ENCODE measurements at regions not wholly inside any gene's neighbourhood (a gene's known extent, or its start where the extent isn't known, plus 50 kb on each side); places are given as distances from the start of the nearest gene placed in this dataset.

DNA sequence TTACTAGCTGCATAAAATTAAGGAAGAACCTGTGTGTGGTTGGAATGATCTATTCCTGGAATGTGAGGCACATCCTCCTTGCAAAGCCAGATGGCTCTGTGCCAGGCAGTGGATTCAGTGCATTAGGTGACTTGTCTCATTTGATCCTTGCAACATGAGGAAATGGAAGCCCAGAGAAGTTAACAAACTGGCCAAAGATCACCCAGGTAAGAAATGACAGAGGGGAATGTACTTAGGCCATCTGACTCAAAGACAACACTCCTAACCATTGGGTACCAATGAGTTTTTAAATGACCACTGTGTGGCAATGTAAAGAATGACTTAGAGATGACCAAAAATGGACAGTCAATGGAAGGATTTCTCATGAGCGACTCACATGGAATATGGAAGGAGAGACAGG, 114.2 kb upstream of the RXFP2 start:
- no peak overlapping the region for H3K27ac ChIP-seq
- TF ChIP-seq CTCF (IDR thresholded peaks at IDR 0.05) (no peak), ZFX (IDR thresholded peaks at IDR 0.05; ENCODE audit: borderline replicate concordance) (no peak)

- TF ChIP-seq CTCF (IDR thresholded peaks at IDR 0.05) (no peak), ZFX (IDR thresholded peaks at IDR 0.05; ENCODE audit: borderline replicate concordance) (no peak)
- H3K27ac ChIP-seq = no peak overlapping the region
Observed at GRCh38 chr13:31627097-31627845, 112.1 kb upstream of the RXFP2 start.

DNA sequence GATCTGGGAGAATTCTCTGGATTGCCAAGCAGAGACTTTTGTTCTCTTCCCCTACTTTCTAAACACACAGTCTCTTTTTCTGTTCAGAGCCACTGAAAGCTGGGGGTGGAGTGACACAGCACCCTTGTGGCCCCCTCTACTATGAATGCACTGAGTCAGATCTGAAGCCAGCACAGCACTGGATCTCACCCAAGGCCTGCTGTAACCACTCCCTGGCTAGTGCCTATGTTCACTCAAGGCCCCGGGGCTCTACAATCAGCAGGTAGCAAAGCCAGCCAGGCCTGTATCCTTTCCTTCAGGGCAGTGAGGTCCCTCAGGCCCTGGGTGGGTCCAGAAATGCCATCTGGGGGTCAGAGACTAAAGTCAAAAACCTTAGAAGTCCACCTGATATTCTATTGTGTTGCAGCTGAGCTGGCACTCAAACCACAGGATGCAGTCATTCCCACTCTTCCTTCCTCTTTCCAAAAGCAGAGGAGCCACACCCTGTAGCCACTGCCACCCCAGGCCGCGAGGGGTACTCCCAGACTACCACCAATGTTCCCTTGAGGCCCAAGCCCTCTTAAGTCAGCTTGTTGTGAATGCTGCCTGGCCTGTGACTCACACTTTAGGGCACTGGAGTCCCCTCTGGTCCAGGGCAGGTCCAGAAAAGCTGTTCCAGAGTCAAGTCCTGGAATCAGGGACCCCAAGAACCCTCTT, 110.1 kb upstream of the RXFP2 start:
- no peak overlapping the region for H3K27ac ChIP-seq
- TF ChIP-seq CTCF (IDR thresholded peaks at IDR 0.05) (no peak), ZFX (IDR thresholded peaks at IDR 0.05; ENCODE audit: borderline replicate concordance) (no peak)

GRCh38 chr13:31631071-31631470, 108.3 kb upstream of the RXFP2 start:
- TF ChIP-seq CTCF (IDR thresholded peaks at IDR 0.05) (no peak), ZFX (IDR thresholded peaks at IDR 0.05; ENCODE audit: borderline replicate concordance) (no peak)
- H3K27ac ChIP-seq = no peak overlapping the region

- no peak overlapping the region for H3K27ac ChIP-seq
Observed at GRCh38 chr13:31631746-31632145, 107.6 kb upstream of the RXFP2 start.

DNA sequence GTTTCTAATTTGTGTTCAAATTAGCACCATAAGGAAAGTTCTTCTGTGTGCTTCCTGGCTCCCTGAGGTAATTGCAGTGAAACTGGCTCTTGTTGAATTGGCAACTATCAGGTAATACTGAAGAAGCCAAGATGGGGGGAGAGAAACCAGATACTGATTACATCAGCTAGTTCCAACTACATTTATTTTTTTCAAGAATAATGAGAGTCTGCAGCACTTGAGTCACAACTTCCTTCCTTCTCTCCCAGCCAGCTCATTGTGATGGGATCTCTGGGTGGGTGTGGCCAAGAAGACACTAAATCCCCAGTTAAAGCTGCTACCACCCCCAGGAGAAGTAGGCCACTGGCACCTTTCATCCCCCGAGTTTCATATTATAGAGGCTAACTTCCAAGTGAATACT, 100.7 kb upstream of the RXFP2 start:
- H3K27ac ChIP-seq = no peak overlapping the region
- TF ChIP-seq ZFX (IDR thresholded peaks at IDR 0.05; ENCODE audit: borderline replicate concordance) = no peak
- no peak for TF ChIP-seq CTCF (IDR thresholded peaks at IDR 0.05)

More at GRCh38 chr13:31631746-31632145, 107.6 kb upstream of the RXFP2 start:
- TF ChIP-seq ZFX (IDR thresholded peaks at IDR 0.05; ENCODE audit: borderline replicate concordance) (no peak), CTCF (IDR thresholded peaks at IDR 0.05) (no peak)

Data from 22Rv1 (cell line).